RWPE1 (cell line): ENCODE measurements at regions not wholly inside any gene's neighbourhood (a gene's known extent, or its start where the extent isn't known, plus 50 kb on each side); places are given as distances from the start of the nearest gene placed in this dataset.

Experiments
- CTCF ChIA-PET: fragments of 350-600 bp; sonication (Branson Sonifier 250); formaldehyde crosslinking; extraction: SDS; loops from one replicate; lab custom pipeline; 2021; lab: Yijun Ruan, JAX
- POLR2A ChIA-PET: fragments of 400-600 bp; formaldehyde crosslinking; extraction: SDS; loops from one replicate; lab custom pipeline; 2020; ENCODE audit warnings: antibody characterized with exemption; ENCODE audit not compliant: low non-redundant PET; lab: Yijun Ruan, JAX
- DNase-seq: peaks from one replicate; pipeline ENCODE4 v3.0.0; 2012; ENCODE audit warnings: low spot score
- H3K27ac ChIP-seq: fragments of 450-650 bp; 2 replicates; pipeline ENCODE4 v1.5.1; 2017
- CTCF ChIP-seq: fragments of 450-650 bp; conservative IDR thresholded peaks from 2 replicates; pipeline ENCODE4 v1.5.1; 2017; ENCODE audit warnings: low read depth, mild to moderate bottlenecking

DNA sequence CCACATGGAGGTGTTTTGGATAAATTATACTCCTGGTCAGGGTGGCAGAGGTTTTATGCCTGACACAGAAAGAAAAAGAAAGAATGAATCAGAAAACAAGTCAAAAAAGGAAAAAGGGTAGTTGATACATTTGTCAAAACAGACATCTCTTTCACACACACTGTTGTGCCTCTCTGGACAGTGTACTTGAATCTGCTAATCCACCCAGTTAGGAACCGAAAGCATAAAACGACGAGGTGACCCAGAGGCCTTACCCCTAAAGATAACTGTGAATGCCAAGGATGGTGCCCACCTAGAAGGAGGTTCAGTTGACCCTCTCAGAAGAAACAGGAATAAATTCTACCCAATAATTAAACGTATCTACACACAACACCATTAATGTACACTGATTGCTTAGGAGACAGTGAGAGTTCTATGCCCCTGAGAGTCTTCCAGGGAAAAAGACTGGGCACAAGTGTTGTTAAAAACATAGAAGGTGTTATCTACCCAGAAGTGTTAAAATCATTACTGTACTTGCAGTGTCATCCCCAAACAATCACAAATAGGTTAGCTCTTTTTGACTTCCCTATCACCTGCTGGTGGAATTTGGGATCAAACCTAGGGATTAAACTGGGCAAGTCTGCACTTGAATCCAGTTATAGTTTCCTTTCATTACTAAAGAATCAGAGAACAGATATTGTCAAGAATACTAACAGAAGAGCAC lies 123.2 kb upstream of the DNAJC10 start:
- no peak for TF ChIP-seq CTCF
- POLR2A ChIA-PET, result no interaction called here
- CTCF ChIA-PET, result no interaction called here
- peak; percentile 38 for DNase-seq
- no peak overlapping the region for H3K27ac ChIP-seq

DNA sequence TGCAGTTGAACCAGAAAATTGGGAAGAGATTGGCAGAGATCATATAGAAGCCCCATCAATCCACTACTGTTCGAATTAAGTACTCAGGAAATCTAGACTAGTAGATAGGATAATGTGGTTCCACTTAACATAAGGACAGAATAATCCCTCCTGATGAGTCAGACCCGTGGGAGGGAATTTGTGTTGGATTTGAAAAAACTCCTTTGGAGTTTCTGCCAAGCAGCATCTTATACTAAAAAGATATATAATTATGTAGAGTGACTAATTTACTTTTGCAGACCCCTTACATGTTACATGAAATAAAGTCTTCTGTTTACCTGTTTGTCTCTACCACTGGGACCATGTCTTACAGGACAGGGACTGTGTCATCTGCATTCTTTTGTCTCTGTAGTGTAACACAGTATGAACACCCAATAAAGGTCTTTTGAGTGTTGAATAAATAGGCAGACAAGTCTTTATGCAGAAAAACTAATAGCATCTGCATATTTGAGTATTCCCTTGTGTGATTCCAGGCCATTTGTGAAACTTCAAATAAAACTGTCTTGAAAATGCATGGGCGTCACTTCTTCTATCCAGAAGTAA lies 122.6 kb upstream of the DNAJC10 start:
- peak; percentile 60 for DNase-seq
- POLR2A ChIA-PET, result no interaction called here
- no peak overlapping the region for H3K27ac ChIP-seq
- CTCF ChIA-PET, result no interaction called here
- no peak for TF ChIP-seq CTCF

- no peak overlapping the region for H3K27ac ChIP-seq
- TF ChIP-seq CTCF, result no peak
- DNase-seq, result peak; percentile 13
- CTCF ChIA-PET, result no interaction called here
- POLR2A ChIA-PET, result no interaction called here
Measured at GRCh38 chr2:182594286-182594685, 121.8 kb upstream of the DNAJC10 start.

GRCh38 chr2:182595650-182596049 lies 120.4 kb upstream of the DNAJC10 start:
- ChIA-PET POLR2A (no interaction called here), CTCF (interaction anchor here (0.6 kb wide), 1 partner anchor 337 kb away, joined by 4 read pairs; no protein-coding TSS in a partner anchor)
- TF ChIP-seq CTCF, result no peak
- DNase-seq, result no peak
- H3K27ac ChIP-seq, result no peak overlapping the region

DNA sequence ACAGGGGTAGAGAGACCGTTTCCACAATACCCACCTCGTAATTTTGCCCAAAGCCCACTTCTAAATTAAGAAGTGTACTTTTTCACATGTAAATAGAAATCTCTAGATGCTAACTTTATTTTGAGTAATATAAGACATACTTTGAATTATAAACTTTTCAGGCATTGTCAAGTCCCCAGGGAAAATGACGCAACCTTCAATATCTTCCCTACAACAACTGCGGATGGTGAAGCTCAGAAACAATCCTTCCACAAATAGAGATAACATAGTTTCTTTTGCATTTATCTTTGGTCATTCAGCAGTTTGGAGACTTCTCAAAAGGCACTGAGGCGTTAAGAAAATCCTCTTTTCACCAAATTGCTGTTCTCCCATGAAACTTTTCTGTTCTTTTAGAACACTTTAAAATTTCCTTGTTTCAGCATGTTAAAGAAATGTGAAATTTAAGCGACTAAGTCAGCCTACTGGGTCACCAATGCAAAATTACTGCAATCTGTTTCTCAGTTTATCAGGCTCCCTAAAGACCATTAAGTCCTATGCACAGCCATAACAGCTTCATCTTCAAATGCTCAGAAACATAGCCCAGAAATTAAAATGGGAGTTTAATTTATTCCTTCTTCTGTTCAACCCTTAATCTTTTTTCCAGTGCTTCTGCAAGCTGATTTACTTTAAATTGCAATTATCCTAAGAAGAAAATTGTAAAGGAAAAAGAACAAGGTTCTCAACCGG lies 118.3 kb upstream of the DNAJC10 start:
- ChIA-PET CTCF (no interaction called here), POLR2A (no interaction called here)
- no peak for DNase-seq
- H3K27ac ChIP-seq, result no peak overlapping the region
- TF ChIP-seq CTCF, result no peak

GRCh38 chr2:182598626-182599025 lies 117.4 kb upstream of the DNAJC10 start:
- POLR2A ChIA-PET, result no interaction called here
- no peak overlapping the region for H3K27ac ChIP-seq
- DNase-seq, result no peak
- CTCF ChIA-PET, result no interaction called here
- no peak for TF ChIP-seq CTCF
